Medulla oblongata (tissue), 1 donor: ENCODE measurements at regions not wholly inside any gene's neighbourhood (a gene's known extent, or its start where the extent isn't known, plus 50 kb on each side); places are given as distances from the start of the nearest gene placed in this dataset.

Experiments used
- DNase-seq: peaks from one replicate; pipeline ENCODE4 v3.0.0-alpha.2; 2015; ENCODE audit errors: extremely low spot score

DNA sequence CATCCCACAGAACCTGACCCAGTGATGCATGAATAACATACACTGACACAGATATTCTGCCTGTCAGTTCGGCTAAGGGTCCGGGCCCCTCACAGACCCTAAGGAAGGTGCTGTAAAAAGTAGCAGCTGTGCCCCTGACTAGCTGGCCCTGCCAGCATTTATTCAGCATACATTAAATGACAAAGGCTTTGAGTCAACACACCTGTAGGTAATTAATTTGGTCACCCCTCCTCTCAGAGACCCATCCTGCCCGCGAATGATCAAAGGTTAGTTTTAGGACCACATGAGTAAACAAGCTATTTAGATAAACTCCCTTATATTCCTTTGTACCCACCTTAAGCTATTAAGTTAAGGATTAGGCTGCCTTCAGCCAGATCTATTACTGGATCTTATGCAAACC, 429.0 kb upstream of the NWD2 start:
- no peak for DNase-seq

DNA sequence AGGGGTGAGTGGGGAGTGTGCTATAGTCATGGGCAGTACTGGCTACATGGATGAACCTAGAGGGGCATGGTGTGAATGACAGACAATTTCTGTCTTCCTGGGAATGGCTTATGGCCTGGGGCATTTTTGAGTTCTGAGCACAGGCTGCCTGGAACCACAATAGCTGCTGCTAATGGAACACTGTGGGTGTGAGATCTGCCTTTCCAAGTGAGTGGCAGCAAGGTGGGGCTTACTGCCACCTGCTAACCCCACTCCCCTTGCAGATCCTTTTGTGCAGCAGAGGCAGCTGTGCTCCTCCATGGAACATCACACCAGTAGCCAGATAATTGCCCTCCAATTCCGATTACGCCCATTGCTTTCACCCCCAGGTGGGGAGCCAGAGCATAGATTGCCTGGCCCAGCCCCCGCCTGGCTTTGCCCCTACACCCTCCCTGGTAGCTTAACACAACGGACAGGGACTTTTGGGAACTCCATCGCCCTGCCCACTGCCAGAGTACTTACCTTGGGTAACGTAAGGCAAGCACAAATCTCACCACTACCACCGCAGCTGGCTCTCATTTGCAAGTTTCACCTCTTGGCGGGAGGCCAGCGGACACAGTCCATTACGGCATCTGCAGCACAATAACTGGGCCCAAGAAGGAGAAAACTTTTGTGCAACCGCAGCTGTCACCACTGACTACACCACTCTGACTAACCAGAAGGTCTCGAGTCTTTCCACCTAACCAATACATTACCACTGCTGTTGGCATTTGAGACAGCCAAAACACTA, 421.2 kb upstream of the NWD2 start:
- DNase-seq = no peak

GRCh38 chr4:36824682-36825081, 419.9 kb upstream of the NWD2 start:
- DNase-seq = no peak

GRCh38 chr4:36835246-36835645, 409.3 kb upstream of the NWD2 start:
- no peak for DNase-seq

DNA sequence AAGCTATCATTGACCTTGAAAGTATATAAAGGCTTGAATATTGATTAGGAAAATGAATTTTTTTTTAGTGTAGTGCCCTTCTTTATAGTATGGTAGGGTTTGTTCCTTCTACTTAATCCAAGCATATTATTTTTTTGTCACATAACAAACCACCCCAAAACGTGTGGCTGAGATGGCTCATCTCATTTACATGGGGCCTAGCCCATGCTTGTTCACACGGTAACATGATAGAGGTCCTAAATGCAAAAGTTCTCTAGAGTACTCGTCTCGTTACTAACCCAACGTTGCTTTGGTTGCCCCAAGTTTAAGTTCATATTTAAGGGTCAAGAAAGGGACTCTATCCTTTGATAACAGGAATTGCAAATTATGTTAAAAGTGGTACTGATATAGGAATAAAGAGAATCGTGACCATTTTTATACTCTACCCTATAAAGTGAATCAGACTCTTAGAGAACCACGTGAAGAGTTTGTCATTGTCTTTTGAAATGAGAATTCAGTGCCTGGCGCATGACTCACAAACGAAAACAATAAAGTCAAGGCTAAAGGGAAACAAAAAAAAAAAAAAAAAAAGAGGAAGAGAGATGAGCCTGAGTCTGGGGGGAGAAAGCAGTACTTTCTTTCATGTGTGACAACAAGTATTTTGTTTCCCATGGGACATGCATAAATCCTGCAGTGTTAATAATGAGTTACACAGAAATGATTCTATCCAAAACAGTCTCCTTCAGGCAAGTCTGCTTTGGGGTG, 402.8 kb upstream of the NWD2 start:
- DNase-seq = no peak

- DNase-seq = no peak
Measured at GRCh38 chr4:36844448-36844847, 400.1 kb upstream of the NWD2 start.

GRCh38 chr4:36852856-36853255, 391.7 kb upstream of the NWD2 start:
- no peak for DNase-seq

GRCh38 chr4:36854554-36854953, 390.0 kb upstream of the NWD2 start:
- DNase-seq = no peak

- no peak for DNase-seq
Measured at GRCh38 chr4:36863601-36864000, 380.9 kb upstream of the NWD2 start.

DNA sequence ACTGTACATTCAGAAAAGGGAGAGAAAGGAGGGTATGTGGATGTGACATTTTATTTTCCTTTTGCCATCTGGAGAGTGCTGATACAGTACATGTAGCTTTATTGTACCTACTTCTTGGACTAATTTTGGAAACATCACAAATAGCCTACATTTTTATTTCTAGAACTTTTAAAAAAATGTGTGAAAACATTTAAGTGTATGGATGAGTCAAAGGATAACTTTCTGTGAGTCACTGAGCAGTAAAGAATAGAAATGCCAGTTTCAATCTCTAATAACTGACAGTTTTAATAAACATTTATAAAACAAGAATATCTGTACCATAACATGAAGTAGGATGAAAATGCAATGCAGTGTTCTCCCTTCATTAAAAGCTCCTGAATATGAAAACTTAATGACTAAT, 374.4 kb upstream of the NWD2 start:
- no peak for DNase-seq

GRCh38 chr4:36872679-36873078, 371.9 kb upstream of the NWD2 start:
- DNase-seq = no peak

- no peak for DNase-seq
Measured at GRCh38 chr4:36884151-36884550, 360.4 kb upstream of the NWD2 start.

DNA sequence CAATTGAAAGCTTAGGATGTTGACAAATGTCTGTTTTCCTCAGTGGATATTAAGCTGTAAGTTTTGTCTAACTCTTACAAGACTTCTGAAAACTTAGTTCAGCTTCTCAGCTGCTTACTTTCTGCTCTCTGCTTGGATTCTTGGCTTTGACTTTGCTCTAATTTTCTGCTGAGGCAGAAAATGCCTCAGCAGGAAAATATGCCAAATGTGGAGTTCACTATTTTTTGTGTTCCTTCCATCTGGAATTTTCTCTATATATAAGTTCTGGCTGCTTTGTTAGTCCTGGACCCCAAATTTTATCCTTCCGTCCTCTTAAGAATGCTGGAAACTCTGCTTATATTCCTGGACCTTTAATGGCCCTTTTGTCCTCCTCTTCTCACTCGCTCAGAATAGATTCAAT, 352.6 kb upstream of the NWD2 start:
- no peak for DNase-seq

DNA sequence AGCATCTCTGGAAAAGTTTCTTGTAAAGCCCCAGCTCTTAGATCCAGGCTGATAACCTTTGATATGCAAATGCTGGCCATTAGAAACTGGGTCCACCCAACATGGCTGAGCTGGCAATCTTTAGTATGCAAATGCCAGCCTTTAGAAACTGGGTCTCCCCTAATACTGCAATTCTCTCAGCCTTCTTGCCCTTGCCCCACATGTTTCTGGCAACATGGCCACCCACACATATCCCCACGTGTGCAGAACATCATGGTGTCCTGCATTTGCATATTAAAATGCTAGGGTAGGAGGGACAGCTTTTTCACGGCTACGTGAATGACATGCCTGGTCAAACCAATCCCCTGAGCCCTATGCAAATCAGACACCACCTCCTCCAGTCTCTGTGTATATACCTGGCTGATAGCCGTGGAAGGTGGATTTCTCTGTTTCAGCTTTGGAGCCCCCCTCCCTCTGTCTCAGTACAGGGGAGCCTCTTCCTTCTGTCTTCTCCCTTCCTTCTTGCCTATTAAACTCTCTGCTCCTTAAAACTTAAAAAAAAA, 344.0 kb upstream of the NWD2 start:
- no peak for DNase-seq

DNA sequence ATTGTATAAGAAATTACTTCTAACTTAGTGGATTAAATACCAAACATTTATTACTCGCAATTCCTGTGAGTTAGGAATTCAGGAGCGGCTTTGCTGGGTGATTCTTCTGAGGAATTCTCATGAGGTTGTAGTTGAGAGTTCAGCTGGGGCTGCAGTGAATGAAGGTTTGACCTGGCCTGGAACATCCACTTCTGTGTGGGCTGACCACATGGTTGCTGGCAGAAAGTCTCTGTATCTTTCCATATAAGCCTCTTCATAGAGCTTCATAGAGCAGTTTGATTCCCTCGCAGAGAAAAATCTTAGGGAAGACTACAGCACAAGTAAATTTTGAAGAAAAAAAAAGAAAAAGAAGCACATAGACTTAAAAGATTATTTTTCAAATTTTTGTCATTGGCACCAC, 339.7 kb upstream of the NWD2 start:
- no peak for DNase-seq

- no peak for DNase-seq
Measured at GRCh38 chr4:36914106-36914505, 330.4 kb upstream of the NWD2 start.

- no peak for DNase-seq
Measured at GRCh38 chr4:36915717-36916116, 328.8 kb upstream of the NWD2 start.

GRCh38 chr4:36917413-36917812, 327.1 kb upstream of the NWD2 start:
- DNase-seq = no peak

DNA sequence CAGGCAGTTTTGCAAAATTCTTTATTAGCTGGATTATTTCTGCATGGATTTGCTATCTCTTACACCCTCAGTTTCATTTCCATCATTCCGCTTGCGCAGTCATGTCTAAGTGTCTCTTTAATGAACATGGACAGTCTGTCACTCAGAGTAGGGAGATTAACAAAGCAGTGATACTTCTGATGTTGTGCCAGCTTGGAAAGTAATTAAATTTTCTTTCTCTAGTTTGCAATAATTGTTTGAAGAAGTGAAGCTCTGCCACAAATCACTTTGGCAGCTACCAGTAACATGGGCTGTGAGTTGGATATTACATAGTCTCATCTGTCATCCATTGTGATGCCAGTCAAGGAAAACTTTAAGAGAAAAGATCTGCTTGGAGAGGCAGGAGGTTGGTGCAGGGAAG, 324.8 kb upstream of the NWD2 start:
- DNase-seq = no peak

GRCh38 chr4:36921476-36922216, 322.9 kb upstream of the NWD2 start:
- no peak for DNase-seq

- no peak for DNase-seq
Measured at GRCh38 chr4:36930562-36931111, 313.9 kb upstream of the NWD2 start.

DNA sequence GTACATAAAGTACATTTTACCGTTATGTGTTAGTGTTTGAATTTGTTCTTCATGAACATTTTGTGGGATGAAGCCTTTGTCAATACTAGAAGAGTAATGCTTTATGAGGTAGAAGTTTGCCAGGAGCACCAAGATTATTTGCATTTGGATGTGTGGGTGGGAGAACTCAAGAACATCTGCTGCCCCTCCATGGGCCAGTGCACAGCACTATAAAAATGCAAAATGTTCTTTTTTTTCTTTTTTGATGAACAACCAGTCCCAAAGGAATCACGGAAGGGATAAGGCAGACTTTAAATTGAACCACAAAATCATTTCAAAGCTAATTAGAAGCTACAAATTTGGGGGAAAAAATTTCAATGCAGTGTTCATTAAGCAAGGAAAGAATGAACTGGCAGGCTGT, 300.3 kb upstream of the NWD2 start:
- no peak for DNase-seq
